Muscle of back (tissue), 3 donors: ENCODE measurements at regions not wholly inside any gene's neighbourhood (a gene's known extent, or its start where the extent isn't known, plus 50 kb on each side); places are given as distances from the start of the nearest gene placed in this dataset.

Experiments used
- DNase-seq, 3 donors: peaks; one replicate each; pipeline versions ENCODE4 v3.0.0 to v3.0.0-alpha.2; 2013

GRCh38 chr15:62469478-62469873, 304.4 kb upstream of the C2CD4B start:
- DNase-seq = no peak

- peak; percentile 59 to 85 (median 71) for DNase-seq
These were observed 305.0 kb upstream of the C2CD4B start for GRCh38 chr15:62469874-62470688.

- peak in 1 of 3 donors; percentile 50 for DNase-seq
These were observed 307.7 kb upstream of the C2CD4B start for GRCh38 chr15:62472616-62473299.

- no peak for DNase-seq
These were observed 309.1 kb upstream of the C2CD4B start for GRCh38 chr15:62474021-62474770.

- peak in 1 of 3 donors; percentile 32 for DNase-seq
These were observed 309.7 kb upstream of the C2CD4B start for GRCh38 chr15:62474771-62475124.

- DNase-seq = no peak
These were observed 310.5 kb upstream of the C2CD4B start for GRCh38 chr15:62475591-62475990.

- DNase-seq = no peak
These were observed 311.1 kb upstream of the C2CD4B start for GRCh38 chr15:62476163-62476562.

GRCh38 chr15:62477929-62478328, 312.8 kb upstream of the C2CD4B start:
- DNase-seq = no peak

- peak in 1 of 3 donors; percentile 38 for DNase-seq
These were observed 317.8 kb upstream of the C2CD4B start for GRCh38 chr15:62482785-62483429.

- DNase-seq = peak in 2 of 3 donors; percentile 64 to 82
These were observed 318.7 kb upstream of the C2CD4B start for GRCh38 chr15:62483814-62484213.

- no peak for DNase-seq
These were observed 320.2 kb upstream of the C2CD4B start for GRCh38 chr15:62485170-62485720.

GRCh38 chr15:62486041-62486440, 321.0 kb upstream of the C2CD4B start:
- no peak for DNase-seq

- no peak for DNase-seq
These were observed 323.3 kb upstream of the C2CD4B start for GRCh38 chr15:62488387-62488786.

GRCh38 chr15:62491642-62492041, 326.6 kb upstream of the C2CD4B start:
- no peak for DNase-seq

GRCh38 chr15:62492900-62493299, 327.8 kb upstream of the C2CD4B start:
- DNase-seq = peak; percentile 67 to 83 (median 71)

- peak in 1 of 3 donors; percentile 72 for DNase-seq
These were observed 329.1 kb upstream of the C2CD4B start for GRCh38 chr15:62494197-62494596.

- DNase-seq = peak in 1 of 3 donors; percentile 54
These were observed 330.9 kb upstream of the C2CD4B start for GRCh38 chr15:62495670-62496614.

GRCh38 chr15:62497356-62497755, 332.3 kb upstream of the C2CD4B start:
- DNase-seq = no peak

GRCh38 chr15:62498278-62498677, 333.2 kb upstream of the C2CD4B start:
- no peak for DNase-seq

GRCh38 chr15:62498712-62499111, 333.6 kb upstream of the C2CD4B start:
- no peak for DNase-seq
